ENCODE measurements at regions not wholly inside any gene's neighbourhood (a gene's known extent, or its start where the extent isn't known, plus 50 kb on each side); places are given as distances from the start of the nearest gene placed in this dataset.

DNA sequence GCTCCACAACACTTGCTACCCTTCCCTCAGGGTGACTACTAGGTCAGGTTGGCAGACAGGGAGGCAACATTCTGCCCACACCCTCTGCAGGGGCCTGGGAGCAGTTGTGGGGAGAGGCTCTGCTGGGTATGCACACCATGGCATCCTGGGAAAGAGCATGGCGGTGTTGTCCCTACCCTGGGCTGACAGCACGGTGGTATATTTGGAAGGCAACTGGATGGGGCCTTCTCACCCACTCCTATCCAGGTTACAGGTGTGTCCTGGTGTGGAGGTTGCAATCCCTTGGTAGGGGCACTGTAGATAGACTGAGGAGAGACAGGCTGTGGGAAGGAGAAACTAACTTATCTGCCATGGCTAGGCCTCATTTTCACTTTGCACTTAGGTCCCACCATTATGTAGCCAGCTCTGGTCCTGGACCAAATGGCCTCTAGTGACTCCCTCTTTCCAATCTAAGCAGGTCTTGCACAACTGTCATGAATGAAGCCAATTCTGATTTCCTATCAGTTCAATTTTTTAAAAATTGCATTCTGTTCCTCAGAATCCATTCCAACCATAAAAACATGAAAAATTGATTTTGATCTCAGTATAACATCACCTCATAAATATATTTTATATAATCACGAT is 54.0 kb upstream of the CD44 start:
- no peaks in the 10 kb centered on the region for H3K9me3 Mint-ChIP-seq
- peaks cover 89% of the 10 kb centered on the region for H3K4me1 Mint-ChIP-seq (ENCODE audit: low read depth)
- H3K36me3 Mint-ChIP-seq (ENCODE audit: insufficient read depth) = no peaks in the 10 kb centered on the region
- ATAC-seq = no peak
- DNase-seq = no peak
- H3K4me3 Mint-ChIP-seq = no peak overlapping the region
- H3K27me3 Mint-ChIP-seq (ENCODE audit: low read depth) = no peaks in the 10 kb centered on the region

DNA sequence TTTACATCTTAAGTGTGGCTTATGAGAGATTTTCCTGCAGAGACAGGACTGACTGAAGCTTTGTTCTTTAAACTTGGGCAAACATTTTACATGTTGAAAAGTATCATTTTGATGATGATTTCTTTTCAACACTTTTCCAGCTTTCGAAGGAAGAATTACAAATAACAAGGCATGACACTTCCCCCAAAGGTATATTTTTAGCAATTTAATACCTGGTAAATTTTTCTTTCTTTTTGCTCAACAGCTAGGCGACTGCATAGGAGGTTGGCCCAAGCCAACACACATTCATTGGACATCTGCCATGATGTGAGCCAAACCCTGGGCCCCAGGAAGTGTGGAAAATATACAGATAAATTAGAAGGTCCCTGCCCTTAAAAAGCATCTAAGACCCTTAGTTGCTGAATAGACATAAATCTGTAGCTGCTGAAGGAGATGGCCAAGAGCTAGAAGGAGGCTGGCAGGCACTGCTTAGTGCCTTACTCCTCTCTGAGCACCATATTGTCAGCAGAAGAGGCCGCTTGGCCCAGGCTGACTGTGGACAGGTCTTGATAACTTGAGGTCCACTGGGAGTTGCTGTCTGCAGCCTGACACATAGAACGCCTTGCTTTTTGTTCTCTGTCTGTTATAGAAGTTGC is 53.3 kb upstream of the CD44 start:
- ATAC-seq = no peak
- Mint-ChIP-seq H3K36me3 (ENCODE audit: insufficient read depth) (no peaks in the 10 kb centered on the region), H3K9me3 (no peaks in the 10 kb centered on the region), H3K27me3 (ENCODE audit: low read depth) (no peaks in the 10 kb centered on the region), H3K4me1 (ENCODE audit: low read depth) (peaks cover 89% of the 10 kb centered on the region), H3K4me3 (no peak overlapping the region)
- no peak for DNase-seq

- Mint-ChIP-seq H3K4me1 (ENCODE audit: low read depth) (peaks cover 83% of the 10 kb centered on the region), H3K27me3 (ENCODE audit: low read depth) (no peaks in the 10 kb centered on the region), H3K4me3 (no peak overlapping the region), H3K36me3 (ENCODE audit: insufficient read depth) (no peaks in the 10 kb centered on the region), H3K9me3 (no peaks in the 10 kb centered on the region)
- ATAC-seq = no peak
- no peak for DNase-seq
Observed at GRCh38 chr11:35087648-35088047, 51.3 kb upstream of the CD44 start.

DNA sequence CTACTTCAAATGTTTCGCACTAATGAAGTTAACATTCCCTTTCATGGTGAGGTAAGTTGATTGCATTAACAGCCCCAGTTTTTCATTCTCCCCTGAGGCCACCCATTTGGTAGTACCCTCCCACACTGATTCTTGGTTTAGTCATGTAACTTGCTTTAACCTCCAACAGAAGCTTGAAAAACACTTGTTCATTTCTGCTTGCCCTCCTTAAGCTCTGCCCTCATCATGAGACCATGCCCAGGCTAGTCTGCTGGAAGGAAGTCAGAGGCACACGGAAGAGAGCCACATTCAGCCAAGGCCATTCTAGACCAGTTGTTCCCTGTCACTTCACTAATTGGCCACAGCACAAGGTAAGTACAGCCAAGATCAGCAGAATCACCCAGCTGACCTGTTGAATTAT is 50.7 kb upstream of the CD44 start:
- H3K4me1 Mint-ChIP-seq (ENCODE audit: low read depth) = peaks cover 77% of the 10 kb centered on the region
- no peak for DNase-seq
- ATAC-seq = peak in 1 of 2 donors; percentile 21
- no peaks in the 10 kb centered on the region for H3K36me3 Mint-ChIP-seq (ENCODE audit: insufficient read depth)
- no peaks in the 10 kb centered on the region for H3K9me3 Mint-ChIP-seq
- peak overlapping the region; percentile 49 for H3K4me3 Mint-ChIP-seq
- no peaks in the 10 kb centered on the region for H3K27me3 Mint-ChIP-seq (ENCODE audit: low read depth)

- no peaks in the 10 kb centered on the region for H3K9me3 Mint-ChIP-seq
- DNase-seq (no peak), ATAC-seq (no peak)
- H3K27me3 Mint-ChIP-seq (ENCODE audit: low read depth) = no peaks in the 10 kb centered on the region
- no peaks in the 10 kb centered on the region for H3K36me3 Mint-ChIP-seq (ENCODE audit: insufficient read depth)
- peaks cover 72% of the 10 kb centered on the region for H3K4me1 Mint-ChIP-seq (ENCODE audit: low read depth)
- H3K4me3 Mint-ChIP-seq = no peak overlapping the region
Observed at GRCh38 chr11:35088676-35089075, 50.3 kb upstream of the CD44 start.

Measured in activated T-cell treated with anti-CD3 and anti-CD28 coated beads, Interleukin-2, amount 50 U/mL, for 4 hours (primary cell).